Peyer's patch (tissue), 4 donors: ENCODE measurements at regions not wholly inside any gene's neighbourhood (a gene's known extent, or its start where the extent isn't known, plus 50 kb on each side); places are given as distances from the start of the nearest gene placed in this dataset.

Experiments
- CTCF ChIP-seq, 6 experiments: fragments of 450-650 bp in 4 of 6; fragments of 200-600 bp in 2 of 6; sonication (generic) in 1 of 6; IDR thresholded peaks; one replicate each; pipeline ENCODE4 v1.5.1; 2017 to 2019; ENCODE audit warnings: antibody characterized with exemption in 6 of 6, mild to moderate bottlenecking in 3 of 6, moderate library complexity in 1 of 6
- POLR2A ChIP-seq, 2 donors: fragments of 450-650 bp; IDR thresholded peaks; one replicate each; pipeline ENCODE4 v1.5.1; 2017; ENCODE audit warnings: antibody characterized with exemption in 2 of 2, mild to moderate bottlenecking in 2 of 2, moderate library complexity in 2 of 2

- TF ChIP-seq POLR2A (IDR thresholded peaks at IDR 0.05) = no peak
- no peak for TF ChIP-seq CTCF (IDR thresholded peaks at IDR 0.05)
These were observed 60.9 kb upstream of the RUNX3 start for GRCh38 chr1:24990779-24991641.
